K562 (cell line): ENCODE measurements at regions not wholly inside any gene's neighbourhood (a gene's known extent, or its start where the extent isn't known, plus 50 kb on each side); places are given as distances from the start of the nearest gene placed in this dataset.

Experiments
- ATAC-seq: fragments of 200-7000 bp; cut with Tn5 transposase; 3 replicates; pipeline ENCODE4 v1.9.1; 2020; ENCODE audit warnings: moderate library complexity
- BruUV-seq: library from RNA; stranded (reverse); fragments of 400-500 nt; replicated peaks from 2 replicates; lab custom pipeline; 2021; lab: Mats Ljungman, UMichigan
- CTCF ChIA-PET: fragments of 300-600 bp; formaldehyde crosslinking; extraction: SDS; loops from one replicate; lab custom pipeline; 2021; ENCODE audit warnings: low intra/inter-chr PET ratio; lab: Yijun Ruan, JAX
- POLR2A ChIA-PET: fragments of 300-600, 350-650 bp; sonication (Branson Sonifier 250); formaldehyde crosslinking; extraction: SDS; loops from one replicate; lab custom pipeline; 2021; ENCODE audit warnings: antibody characterized with exemption, inconsistent platforms; lab: Yijun Ruan, JAX
- DNase-seq, 4 experiments: peaks; one replicate each; pipeline versions ENCODE4 v3.0.0 to v3.0.0-alpha.2; 2011 to 2018; ENCODE audit warnings: low spot score in 3 of 4, mixed read lengths in 3 of 4; ENCODE audit errors: extremely low read depth in 1 of 4
- FAIRE-seq: peaks from 2 replicates; lab custom pipeline; 2011; peaks lifted over from hg19 to GRCh38; lab: Jason Lieb, UNC
- H2AFZ ChIP-seq: 2 replicates; pipeline ENCODE4 v1.6.0; 2011; ENCODE audit warnings: low read depth, low read length, control low read depth, inconsistent platforms
- H3K27ac ChIP-seq: fragments of 200-600 bp; 3 replicates; pipeline ENCODE4 v1.8.0; 2011; ENCODE audit warnings: low read depth, mild to moderate bottlenecking, control low read depth, inconsistent platforms, low read length, moderate library complexity, mixed read lengths; ENCODE audit errors: extremely low read depth
- H3K27me3 ChIP-seq, 2 experiments: fragments of 300-600 bp in 1 of 2; 2 replicates in 1 of 2; 3 replicates in 1 of 2; pipeline versions ENCODE4 v1.6.0 to v1.8.0; 2011; ENCODE audit warnings: inconsistent platforms in 2 of 2, low read length in 2 of 2, mild to moderate bottlenecking in 1 of 2, mixed read lengths in 1 of 2, moderate library complexity in 1 of 2; ENCODE audit not compliant: control insufficient read depth in 2 of 2, insufficient read depth in 2 of 2
- H3K36me3 ChIP-seq: fragments of 300-600 bp; 3 replicates; pipeline ENCODE4 v1.8.0; 2011; ENCODE audit warnings: mild to moderate bottlenecking, low read length, inconsistent platforms; ENCODE audit not compliant: control insufficient read depth, insufficient read depth
- H3K4me1 ChIP-seq, 2 experiments: fragments of 200-600 bp in 1 of 2; replicated peaks in 1 of 2; 2 replicates in 1 of 2; 3 replicates in 1 of 2; pipeline versions ENCODE4 v1.5.1 to v1.8.0; 2011; ENCODE audit warnings: inconsistent platforms in 2 of 2, low read length in 2 of 2, mild to moderate bottlenecking in 1 of 2, mixed read lengths in 1 of 2, moderate library complexity in 1 of 2; ENCODE audit not compliant: control insufficient read depth in 2 of 2, insufficient read depth in 2 of 2
- H3K4me2 ChIP-seq: 2 replicates; pipeline ENCODE4 v1.6.1; 2011; ENCODE audit warnings: low read length, control low read depth, inconsistent platforms, mixed read lengths; ENCODE audit not compliant: insufficient read depth
- H3K4me3 ChIP-seq: fragments of 200-600 bp; sonication (generic), shearing (Covaris generic); 2 replicates; pipeline ENCODE4 v1.5.1; 2016; ENCODE audit warnings: control low read depth, inconsistent platforms
- H3K79me2 ChIP-seq: fragments of 200-600 bp; 3 replicates; pipeline ENCODE4 v1.8.0; 2011; ENCODE audit warnings: low read length, inconsistent platforms; ENCODE audit not compliant: control insufficient read depth, insufficient read depth
- H3K9ac ChIP-seq, 2 experiments: 2 replicates each; pipeline versions ENCODE4 v1.6.0 to v1.6.1; 2011; ENCODE audit warnings: low read depth in 2 of 2, low read length in 2 of 2, control low read depth in 1 of 2, inconsistent platforms in 1 of 2, mild to moderate bottlenecking in 1 of 2, mixed read lengths in 1 of 2; ENCODE audit not compliant: insufficient read depth in 1 of 2
- H3K9me1 ChIP-seq: one replicate; pipeline ENCODE4 v1.6.0; 2011; ENCODE audit warnings: inconsistent platforms, mild to moderate bottlenecking, low read length, moderate library complexity; ENCODE audit not compliant: control insufficient read depth, insufficient read depth
- H3K9me3 ChIP-seq: replicated peaks from 2 replicates; pipeline ENCODE4 v1.5.1; 2011; ENCODE audit warnings: low read depth, low read length, inconsistent platforms; ENCODE audit not compliant: control insufficient read depth, insufficient read depth
- H4K20me1 ChIP-seq: replicated peaks from 2 replicates; pipeline ENCODE4 v1.6.1; 2011; ENCODE audit warnings: low read length, inconsistent platforms, mixed read lengths; ENCODE audit not compliant: control insufficient read depth, insufficient read depth
- FOXA3 ChIP-seq, 2 experiments: fragments of 450-650 bp in 1 of 2; sonication (generic) in 1 of 2; formaldehyde crosslinking; IDR thresholded peaks in 1 of 2; conservative IDR thresholded peaks in 1 of 2; 2 replicates each; pipeline versions ENCODE4 v1.4.0 to v1.8.0; 2020 to 2022; ENCODE audit warnings: mild to moderate bottlenecking in 2 of 2, missing genetic modification reagents in 1 of 2
- GTF2F1 ChIP-seq: IDR thresholded peaks from 2 replicates; pipeline ENCODE4 v1.6.1; 2011; ENCODE audit warnings: low read depth, low read length, improper control_type of control experiment
- HCFC1 ChIP-seq: IDR thresholded peaks from 2 replicates; pipeline ENCODE4 v1.6.1; 2012; ENCODE audit warnings: low read depth, low read length, improper control_type of control experiment
- HOXB6 ChIP-seq: fragments of 250-450 bp; sonication (Bioruptor Pico); IDR thresholded peaks from 2 replicates; pipeline ENCODE4 v1.5.1; 2022; ENCODE audit warnings: mild to moderate bottlenecking, borderline replicate concordance
- NFYB ChIP-seq: IDR thresholded peaks from 2 replicates; pipeline ENCODE4 v1.6.1; 2011; ENCODE audit warnings: mild to moderate bottlenecking, moderate library complexity; ENCODE audit not compliant: insufficient read length; ENCODE audit errors: extremely low read depth
- PML ChIP-seq: IDR thresholded peaks from 2 replicates; pipeline ENCODE4 v1.6.1; 2012; ENCODE audit warnings: low read length, inconsistent platforms
- PTRF ChIP-seq: fragments of 450-650 bp; IDR thresholded peaks from 2 replicates; pipeline ENCODE4 v1.6.1; 2016; ENCODE audit warnings: mild to moderate bottlenecking, missing genetic modification characterization, missing compliant biosample characterization
- RBFOX2 ChIP-seq: fragments of 200-400 bp; formaldehyde crosslinking; IDR thresholded peaks from 2 replicates; pipeline ENCODE4 v1.6.1; 2017; ENCODE audit warnings: low read depth, mild to moderate bottlenecking, low read length, moderate library complexity
- SMAD1 ChIP-seq: fragments of 150-350 bp; IDR thresholded peaks from 2 replicates; pipeline ENCODE4 v1.6.1; 2014; ENCODE audit warnings: low read length, low read depth; ENCODE audit not compliant: partially characterized antibody
- SRSF9 ChIP-seq: fragments of 200-400 bp; formaldehyde crosslinking; IDR thresholded peaks from 2 replicates; pipeline ENCODE4 v1.6.1; 2017; ENCODE audit warnings: low read depth, low read length, borderline replicate concordance
- ZBTB1 ChIP-seq: sonication (generic); formaldehyde crosslinking; IDR thresholded peaks from 2 replicates; pipeline ENCODE4 v1.8.1; 2023; ENCODE audit warnings: missing genetic modification reagents, low read depth, mild to moderate bottlenecking, borderline replicate concordance
- ZKSCAN3 ChIP-seq: fragments of 250-450 bp; sonication (Bioruptor Pico); IDR thresholded peaks from 2 replicates; pipeline ENCODE4 v1.4.0; 2020
- ZNF668 ChIP-seq: fragments of 250-450 bp; sonication (Bioruptor Pico); IDR thresholded peaks from 2 replicates; pipeline ENCODE4 v1.8.0; 2022; ENCODE audit warnings: mild to moderate bottlenecking, inconsistent platforms
- WGBS: fragments of 100-300 bp; shearing (Covaris generic); methylation state at CpG from one replicate; pipeline ENCODE4 v1.1.6; 2016; ENCODE audit warnings: low coverage, mixed read lengths; ENCODE audit not compliant: insufficient coverage; ENCODE audit errors: missing lambda C conversion rate; 5-methylcytosine and 5-hydroxymethylcytosine counted together
- in situ Hi-C: fragments of 300-500 bp; cut with MboI; formaldehyde crosslinking; loops from 4 replicates; pipeline ENCODE4 v1.15.0; 2018; ENCODE audit warnings: inconsistent platforms, mixed read lengths
- intact Hi-C: fragments of 100-400 bp; cut with micrococcal nuclease; formaldehyde crosslinking; loops from 2 replicates; pipeline ENCODE4 v1.14.2; 2022
- TF ChIP-seq, protein P1 (sequence below), 2 experiments: fragments of 250-450 bp in 1 of 2; fragments of 450-650 bp in 1 of 2; sonication (Bioruptor Pico) in 1 of 2; IDR thresholded peaks; 2 replicates each; pipeline versions ENCODE4 v1.6.1 to v1.8.0; 2016 to 2021; ENCODE audit warnings: mild to moderate bottlenecking in 2 of 2, moderate library complexity in 2 of 2, missing compliant biosample characterization in 1 of 2, missing genetic modification characterization in 1 of 2

DNA sequence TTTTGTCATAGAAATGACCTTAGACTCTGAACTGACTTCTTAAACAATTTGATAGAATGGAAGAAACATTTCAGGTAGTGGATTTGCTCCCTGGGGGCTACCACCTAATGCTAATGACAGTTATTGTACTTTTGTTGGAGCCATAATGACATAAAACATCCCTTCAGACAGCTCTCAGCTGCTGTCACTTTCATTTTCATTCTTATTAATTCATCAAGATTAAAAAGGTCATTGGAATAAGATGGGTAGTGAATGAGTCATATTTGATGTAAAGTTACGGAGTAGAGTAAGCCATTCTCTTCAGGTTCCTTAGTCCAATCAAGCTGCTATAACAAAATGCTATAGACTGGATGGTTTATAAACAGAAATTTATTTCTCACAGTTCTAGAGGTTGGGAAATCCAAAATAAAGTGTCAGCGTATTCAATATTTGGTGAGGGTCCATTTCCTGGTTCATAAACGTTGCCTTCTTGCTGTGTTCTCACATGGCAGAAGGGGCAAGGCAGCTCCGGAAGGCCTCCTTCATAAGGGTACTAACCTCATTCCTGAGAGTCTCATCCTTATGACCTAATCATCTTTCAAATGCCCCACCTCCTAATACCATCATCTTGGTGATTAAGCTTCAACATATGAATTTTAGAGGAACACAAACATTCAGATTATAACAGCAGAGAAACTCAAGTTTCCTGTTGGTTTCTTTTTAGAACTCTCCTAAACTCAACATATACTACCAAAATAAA is 268.5 kb downstream of the ARAP2 start:
- Histone ChIP-seq H3K9me1 (no peaks in the 10 kb centered on the region), H3K36me3 (no peaks in the 10 kb centered on the region), H2AFZ (no peak overlapping the region), H3K4me2 (no peak overlapping the region), H3K27me3 (no peaks in the 10 kb centered on the region), H4K20me1 (no peaks in the 10 kb centered on the region), H3K27ac (no peak overlapping the region), H3K4me1 (no peaks in the 10 kb centered on the region), H3K9me3 (no peaks in the 10 kb centered on the region), H3K4me3 (no peak overlapping the region), H3K79me2 (no peaks in the 10 kb centered on the region), H3K9ac (no peak overlapping the region)
- no peak for TF ChIP-seq NFYB
- no peak for TF ChIP-seq PTRF
- no peak for TF ChIP-seq GTF2F1
- no peak for TF ChIP-seq SMAD1
- TF ChIP-seq ZKSCAN3 (CRISPR knock-in tag), result no peak
- no peak for TF ChIP-seq FOXA3 (CRISPR knock-in tag; conservative IDR thresholded peaks at IDR 0.05 in 1 of 2, IDR thresholded peaks at IDR 0.05 in 1 of 2)
- TF ChIP-seq ZNF668, result no peak
- TF ChIP-seq SRSF9, result no peak
- TF ChIP-seq PML, result no peak
- TF ChIP-seq HCFC1, result no peak
- no peak for TF ChIP-seq ZBTB1
- TF ChIP-seq HOXB6 (CRISPR knock-in tag), result no peak
- TF ChIP-seq, protein P1, sequence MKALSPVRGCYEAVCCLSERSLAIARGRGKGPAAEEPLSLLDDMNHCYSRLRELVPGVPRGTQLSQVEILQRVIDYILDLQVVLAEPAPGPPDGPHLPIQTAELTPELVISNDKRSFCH (CRISPR knock-in tag; IDR thresholded peaks at IDR 0.05), result no peak
- TF ChIP-seq, protein P1 (tag; IDR thresholded peaks at IDR 0.05), result no peak
- TF ChIP-seq RBFOX2, result no peak
- DNase-seq, result no peak
- FAIRE-seq, result no peak
- WGBS, result 2% methylated on average over 4 of the region's 4 CpGs
- ATAC-seq, result no peak
- BruUV-seq, result no TSS peak
- ChIA-PET POLR2A (no interaction called here), CTCF (no interaction called here)
- in situ Hi-C loops, result no loop called here
- intact Hi-C loops, result no loop called here
